Tibial nerve (tissue), 4 donors: ENCODE measurements at regions not wholly inside any gene's neighbourhood (a gene's known extent, or its start where the extent isn't known, plus 50 kb on each side); places are given as distances from the start of the nearest gene placed in this dataset.

ENCODE experiments used
- CTCF ChIP-seq, 5 experiments: fragments of 200-600 bp in 3 of 5; fragments of 450-650 bp in 2 of 5; sonication (generic) in 3 of 5; IDR thresholded peaks; one replicate each; pipeline ENCODE4 v1.5.1; 2016 to 2019; ENCODE audit warnings: antibody characterized with exemption in 5 of 5, mild to moderate bottlenecking in 3 of 5, moderate library complexity in 2 of 5
- EP300 ChIP-seq, 2 donors: sonication (generic); formaldehyde crosslinking; IDR thresholded peaks; one replicate each; pipeline ENCODE4 v1.6.1; 2017; ENCODE audit warnings: antibody characterized with exemption in 2 of 2, mild to moderate bottlenecking in 1 of 2
- POLR2A ChIP-seq, 2 donors: fragments of 450-650 bp; IDR thresholded peaks; one replicate each; pipeline ENCODE4 v1.6.1; 2017; ENCODE audit warnings: antibody characterized with exemption in 2 of 2, mild to moderate bottlenecking in 2 of 2, moderate library complexity in 2 of 2

DNA sequence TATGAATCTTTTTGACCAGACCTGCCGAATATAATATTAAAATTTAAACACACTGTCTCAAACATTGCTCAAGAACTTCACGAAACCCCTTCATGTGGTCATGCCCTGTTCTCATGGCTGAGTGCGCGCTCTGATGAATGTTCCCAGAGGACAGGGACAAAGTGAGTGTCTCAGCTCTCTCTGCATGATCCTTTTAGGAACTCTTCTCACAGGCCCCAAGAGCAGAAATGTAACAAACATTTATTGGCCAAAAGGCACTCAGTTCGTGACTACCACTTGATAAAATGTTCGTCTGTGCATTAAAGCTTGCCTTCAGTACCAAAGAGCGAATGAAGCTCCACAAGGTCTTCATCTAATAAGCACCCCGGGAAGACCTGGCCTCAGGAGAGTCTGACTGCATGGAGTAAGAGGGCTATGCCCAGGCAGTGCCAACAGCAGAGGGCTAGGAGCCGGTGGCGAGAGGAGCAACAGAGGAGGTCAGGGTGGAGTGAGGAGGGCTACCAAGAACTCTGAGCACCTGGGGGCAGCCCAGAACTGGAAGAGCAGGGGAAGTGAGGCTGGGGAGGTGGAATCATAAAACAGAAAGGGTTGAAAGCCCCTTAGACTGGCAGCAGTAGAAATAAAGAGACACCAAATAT lies 171.1 kb downstream of the RHOU start:
- TF ChIP-seq CTCF (IDR thresholded peaks at IDR 0.05) = no peak
- TF ChIP-seq POLR2A (IDR thresholded peaks at IDR 0.05) = no peak
- no peak for TF ChIP-seq EP300 (IDR thresholded peaks at IDR 0.05)
